ACC112 (cell line): ENCODE measurements at regions not wholly inside any gene's neighbourhood (a gene's known extent, or its start where the extent isn't known, plus 50 kb on each side); places are given as distances from the start of the nearest gene placed in this dataset.
A peak's percentile ranks its signal among the peaks of the same experiment; 100 is the strongest.

Experiments used
- H2AFZ ChIP-seq: fragments of 200-600 bp; sonication (generic); one replicate; pipeline ENCODE4 v1.6.0; 2017; ENCODE audit warnings: antibody characterized with exemption, low read length; ENCODE audit not compliant: unreplicated experiment
- H3K27ac ChIP-seq: fragments of 200-600 bp; sonication (generic); 2 replicates; pipeline ENCODE4 v1.5.1; 2014; ENCODE audit warnings: low read depth, mild to moderate bottlenecking, antibody characterized with exemption, low read length, moderate library complexity
- H3K27me3 ChIP-seq: fragments of 200-600 bp; sonication (generic); 2 replicates; pipeline ENCODE4 v1.6.1; 2014; ENCODE audit warnings: mild to moderate bottlenecking, antibody characterized with exemption, low read length, moderate library complexity, mixed read lengths; ENCODE audit not compliant: insufficient read depth
- H3K36me3 ChIP-seq: fragments of 200-600 bp; sonication (generic); 2 replicates; pipeline ENCODE4 v1.6.1; 2016; ENCODE audit warnings: mild to moderate bottlenecking, antibody characterized with exemption, low read length, moderate library complexity, mixed read lengths; ENCODE audit not compliant: insufficient read depth
- H3K4me1 ChIP-seq: fragments of 200-600 bp; sonication (generic); one replicate; pipeline ENCODE4 v1.6.1; 2016; ENCODE audit warnings: low read length, mixed read lengths; ENCODE audit not compliant: insufficient read depth, unreplicated experiment, control insufficient read depth
- H3K4me3 ChIP-seq: fragments of 200-600 bp; sonication (generic); 2 replicates; pipeline ENCODE4 v1.5.1; 2014; ENCODE audit warnings: mild to moderate bottlenecking, low read depth, low read length
- H3K79me2 ChIP-seq: fragments of 200-600 bp; sonication (generic); one replicate; pipeline ENCODE4 v1.6.0; 2016; ENCODE audit warnings: low read length; ENCODE audit not compliant: control insufficient read depth, unreplicated experiment, insufficient read depth

- Histone ChIP-seq H3K4me3 (no peak overlapping the region), H2AFZ (no peak overlapping the region), H3K27me3 (0 out of 2 replicates have a peak, but pooled peaks cover 2% of the 10 kb centered on the region), H3K36me3 (no peaks in the 10 kb centered on the region), H3K79me2 (no peaks in the 10 kb centered on the region), H3K4me1 (no peaks in the 10 kb centered on the region), H3K27ac (no peak overlapping the region)
These were observed 344.6 kb downstream of the UBE3D start for GRCh38 chr6:82720992-82721391.

- no peaks in the 10 kb centered on the region for H3K4me1 ChIP-seq
These were observed 329.9 kb downstream of the UBE3D start for GRCh38 chr6:82735790-82736189.

GRCh38 chr6:82737965-82738364 is 327.7 kb downstream of the UBE3D start:
- H3K27ac ChIP-seq, result no peak overlapping the region
- no peaks in the 10 kb centered on the region for H3K4me1 ChIP-seq
- no peak overlapping the region for H3K4me3 ChIP-seq
- H3K79me2 ChIP-seq, result no peaks in the 10 kb centered on the region
- no peaks in the 10 kb centered on the region for H3K36me3 ChIP-seq
- peaks cover 5% of the 10 kb centered on the region; the same call in 1 of the 2 replicates for H3K27me3 ChIP-seq
- no peak overlapping the region for H2AFZ ChIP-seq

More at GRCh38 chr6:82735790-82736189, 329.9 kb downstream of the UBE3D start:
- Histone ChIP-seq H3K4me3 (no peak overlapping the region), H3K79me2 (no peaks in the 10 kb centered on the region), H2AFZ (no peak overlapping the region), H3K27me3 (peaks cover 3% of the 10 kb centered on the region; the same call in 1 of the 2 replicates), H3K36me3 (no peaks in the 10 kb centered on the region), H3K27ac (no peak overlapping the region)

- Histone ChIP-seq H3K4me3 (no peak overlapping the region), H3K4me1 (no peaks in the 10 kb centered on the region), H3K79me2 (no peaks in the 10 kb centered on the region), H3K27me3 (peaks cover 5% of the 10 kb centered on the region; the same call in 1 of the 2 replicates), H3K36me3 (no peaks in the 10 kb centered on the region), H3K27ac (no peak overlapping the region), H2AFZ (no peak overlapping the region)
These were observed 326.9 kb downstream of the UBE3D start for GRCh38 chr6:82738773-82739172.

- Histone ChIP-seq H3K79me2 (no peaks in the 10 kb centered on the region), H3K27ac (no peak overlapping the region), H3K27me3 (peaks cover 5% of the 10 kb centered on the region; the same call in 1 of the 2 replicates), H3K4me1 (no peaks in the 10 kb centered on the region), H3K4me3 (no peak overlapping the region), H2AFZ (no peak overlapping the region), H3K36me3 (no peaks in the 10 kb centered on the region)
These were observed 326.3 kb downstream of the UBE3D start for GRCh38 chr6:82739303-82739702.

GRCh38 chr6:82740072-82740471 is 325.6 kb downstream of the UBE3D start:
- no peaks in the 10 kb centered on the region for H3K79me2 ChIP-seq

GRCh38 chr6:82741325-82741995 is 324.2 kb downstream of the UBE3D start:
- Histone ChIP-seq H3K4me1 (no peaks in the 10 kb centered on the region), H3K79me2 (no peaks in the 10 kb centered on the region), H3K4me3 (no peak overlapping the region), H3K36me3 (no peaks in the 10 kb centered on the region), H3K27ac (no peak overlapping the region), H3K27me3 (peaks cover 5% of the 10 kb centered on the region; the same call in 1 of the 2 replicates), H2AFZ (no peak overlapping the region)

More at GRCh38 chr6:82740072-82740471, 325.6 kb downstream of the UBE3D start:
- H3K36me3 ChIP-seq, result no peaks in the 10 kb centered on the region
- no peak overlapping the region for H2AFZ ChIP-seq
- no peaks in the 10 kb centered on the region for H3K4me1 ChIP-seq
- no peak overlapping the region for H3K27ac ChIP-seq
- no peak overlapping the region for H3K4me3 ChIP-seq
- H3K27me3 ChIP-seq, result peaks cover 5% of the 10 kb centered on the region; the same call in 1 of the 2 replicates

- Histone ChIP-seq H3K36me3 (no peaks in the 10 kb centered on the region), H3K27ac (no peak overlapping the region), H3K4me3 (no peak overlapping the region), H2AFZ (no peak overlapping the region), H3K4me1 (no peaks in the 10 kb centered on the region), H3K79me2 (no peaks in the 10 kb centered on the region), H3K27me3 (peaks cover 5% of the 10 kb centered on the region; the same call in 1 of the 2 replicates)
These were observed 323.6 kb downstream of the UBE3D start for GRCh38 chr6:82741996-82742385.

- no peaks in the 10 kb centered on the region for H3K36me3 ChIP-seq
- H3K4me3 ChIP-seq, result no peak overlapping the region
- no peak overlapping the region for H3K27ac ChIP-seq
- H3K27me3 ChIP-seq, result peaks cover 5% of the 10 kb centered on the region; the same call in 1 of the 2 replicates
- H3K79me2 ChIP-seq, result no peaks in the 10 kb centered on the region
- H2AFZ ChIP-seq, result no peak overlapping the region
- H3K4me1 ChIP-seq, result no peaks in the 10 kb centered on the region
These were observed 321.2 kb downstream of the UBE3D start for GRCh38 chr6:82744286-82745015.

- H3K27me3 ChIP-seq, result no peaks in the 10 kb centered on the region
- H3K4me3 ChIP-seq, result no peak overlapping the region
- H3K36me3 ChIP-seq, result no peaks in the 10 kb centered on the region
- no peaks in the 10 kb centered on the region for H3K79me2 ChIP-seq
- no peaks in the 10 kb centered on the region for H3K4me1 ChIP-seq
- H2AFZ ChIP-seq, result peak overlapping the region; percentile 43
- H3K27ac ChIP-seq, result no peak overlapping the region
These were observed 315.1 kb downstream of the UBE3D start for GRCh38 chr6:82750556-82750955.

GRCh38 chr6:82751718-82752117 is 313.9 kb downstream of the UBE3D start:
- H3K79me2 ChIP-seq, result no peaks in the 10 kb centered on the region
- H3K4me3 ChIP-seq, result no peak overlapping the region
- no peaks in the 10 kb centered on the region for H3K4me1 ChIP-seq
- no peaks in the 10 kb centered on the region for H3K36me3 ChIP-seq
- no peak overlapping the region for H2AFZ ChIP-seq
- H3K27me3 ChIP-seq, result no peaks in the 10 kb centered on the region
- no peak overlapping the region for H3K27ac ChIP-seq
